NCI-H446 (cell line): ENCODE measurements at regions not wholly inside any gene's neighbourhood (a gene's known extent, or its start where the extent isn't known, plus 50 kb on each side); places are given as distances from the start of the nearest gene placed in this dataset.
"Not testable (repeated sequence)": the region's sequence is repeated elsewhere in the genome, so short reads cannot be mapped to it uniquely, and the experiment has no call there.

Experiments used
- DNase-seq, 2 experiments: peaks; one replicate each; lab custom pipeline; 2025; lab: John Stamatoyannopoulos, UW

GRCh38 chr18:66440433-66440832 lies 163.5 kb downstream of the CDH19 start:
- no peak for DNase-seq

- no peak for DNase-seq
Observed at GRCh38 chr18:66439670-66440069, 164.2 kb downstream of the CDH19 start.

- DNase-seq = no peak
Observed at GRCh38 chr18:66438711-66439536, 165.0 kb downstream of the CDH19 start.

GRCh38 chr18:66432636-66433035 lies 171.3 kb downstream of the CDH19 start:
- no peak for DNase-seq

- no peak for DNase-seq
Observed at GRCh38 chr18:66428795-66429194, 175.1 kb downstream of the CDH19 start.

GRCh38 chr18:66419400-66419799 lies 184.5 kb downstream of the CDH19 start:
- no peak for DNase-seq

GRCh38 chr18:66410692-66411091 lies 193.2 kb downstream of the CDH19 start:
- DNase-seq = no peak

GRCh38 chr18:66395671-66396218 lies 208.1 kb downstream of the CDH19 start:
- DNase-seq = no peak

GRCh38 chr18:66393463-66393862 lies 210.4 kb downstream of the CDH19 start:
- no peak for DNase-seq

- no peak for DNase-seq
Observed at GRCh38 chr18:66377291-66377690, 226.6 kb downstream of the CDH19 start.

GRCh38 chr18:66375391-66375790 lies 228.5 kb downstream of the CDH19 start:
- DNase-seq = not testable (repeated sequence)

GRCh38 chr18:66346833-66347588 lies 256.9 kb downstream of the CDH19 start:
- DNase-seq = peak in 1 of 2 experiments; percentile 29

GRCh38 chr18:66344227-66344626 lies 259.7 kb downstream of the CDH19 start:
- peak in 1 of 2 experiments; percentile 2 for DNase-seq

- DNase-seq = no peak
Observed at GRCh38 chr18:66342577-66342976, 261.3 kb downstream of the CDH19 start.

- no peak for DNase-seq
Observed at GRCh38 chr18:66334534-66334933, 269.4 kb downstream of the CDH19 start.

GRCh38 chr18:66329716-66330115 lies 274.2 kb downstream of the CDH19 start:
- no peak for DNase-seq

GRCh38 chr18:66328296-66328878 lies 275.5 kb downstream of the CDH19 start:
- no peak for DNase-seq

- DNase-seq = no peak
Observed at GRCh38 chr18:66325251-66325650, 278.6 kb downstream of the CDH19 start.

GRCh38 chr18:66324616-66325015 lies 279.3 kb downstream of the CDH19 start:
- DNase-seq = no peak

GRCh38 chr18:66317243-66318090 lies 286.4 kb downstream of the CDH19 start:
- DNase-seq = no peak

GRCh38 chr18:66316701-66317100 lies 287.2 kb downstream of the CDH19 start:
- no peak for DNase-seq

- DNase-seq = no peak
Observed at GRCh38 chr18:66300141-66300540, 303.7 kb downstream of the CDH19 start.
